ENCODE measurements at regions not wholly inside any gene's neighbourhood (a gene's known extent, or its start where the extent isn't known, plus 50 kb on each side); places are given as distances from the start of the nearest gene placed in this dataset.

GRCh38 chr5:155689406-155689805 lies 637.6 kb upstream of the SGCD start:
- no peak overlapping the region for H3K27ac ChIP-seq (ENCODE audit: low read length)
- no peak overlapping the region for H3K4me3 ChIP-seq (ENCODE audit: low read length)
- H2AFZ ChIP-seq (ENCODE audit: low read length), result no peak overlapping the region
- no peaks in the 10 kb centered on the region for H3K36me3 ChIP-seq (replicated peaks; ENCODE audit: insufficient read depth, low read length)
- TF ChIP-seq EZH2 (optimal IDR thresholded peaks at IDR 0.05; ENCODE audit: low read depth, low read length), result no peak
- TF ChIP-seq, protein P1, sequence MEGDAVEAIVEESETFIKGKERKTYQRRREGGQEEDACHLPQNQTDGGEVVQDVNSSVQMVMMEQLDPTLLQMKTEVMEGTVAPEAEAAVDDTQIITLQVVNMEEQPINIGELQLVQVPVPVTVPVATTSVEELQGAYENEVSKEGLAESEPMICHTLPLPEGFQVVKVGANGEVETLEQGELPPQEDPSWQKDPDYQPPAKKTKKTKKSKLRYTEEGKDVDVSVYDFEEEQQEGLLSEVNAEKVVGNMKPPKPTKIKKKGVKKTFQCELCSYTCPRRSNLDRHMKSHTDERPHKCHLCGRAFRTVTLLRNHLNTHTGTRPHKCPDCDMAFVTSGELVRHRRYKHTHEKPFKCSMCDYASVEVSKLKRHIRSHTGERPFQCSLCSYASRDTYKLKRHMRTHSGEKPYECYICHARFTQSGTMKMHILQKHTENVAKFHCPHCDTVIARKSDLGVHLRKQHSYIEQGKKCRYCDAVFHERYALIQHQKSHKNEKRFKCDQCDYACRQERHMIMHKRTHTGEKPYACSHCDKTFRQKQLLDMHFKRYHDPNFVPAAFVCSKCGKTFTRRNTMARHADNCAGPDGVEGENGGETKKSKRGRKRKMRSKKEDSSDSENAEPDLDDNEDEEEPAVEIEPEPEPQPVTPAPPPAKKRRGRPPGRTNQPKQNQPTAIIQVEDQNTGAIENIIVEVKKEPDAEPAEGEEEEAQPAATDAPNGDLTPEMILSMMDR (IDR thresholded peaks at IDR 0.05; ENCODE audit: low read length), result no peak
- no peak for TF ChIP-seq EZH2phosphoT487 (IDR thresholded peaks at IDR 0.05; ENCODE audit: low read length)
- no peaks in the 10 kb centered on the region for H3K9me2 ChIP-seq (replicated peaks; ENCODE audit: insufficient read depth, low read length)
- no peaks in the 10 kb centered on the region for H3F3A ChIP-seq (ENCODE audit: insufficient read depth, low read length)
- H3K9ac ChIP-seq (ENCODE audit: low read length), result no peak overlapping the region
- DNase-seq, result no peak
- H4K20me1 ChIP-seq (ENCODE audit: insufficient read depth, low read length), result no peaks in the 10 kb centered on the region
- no peaks in the 10 kb centered on the region for H3K4me1 ChIP-seq (ENCODE audit: low read length)
- H3K79me2 ChIP-seq (ENCODE audit: low read length), result no peaks in the 10 kb centered on the region
- no peaks in the 10 kb centered on the region for H3K9me3 ChIP-seq (replicated peaks; ENCODE audit: insufficient read depth, low read length)
- no peaks in the 10 kb centered on the region for H3K27me3 ChIP-seq (replicated peaks; ENCODE audit: insufficient read depth, low read length)
- no peak overlapping the region for H3K4me2 ChIP-seq (ENCODE audit: low read depth, low read length)

GRCh38 chr5:155696362-155696761 lies 630.6 kb upstream of the SGCD start:
- no peaks in the 10 kb centered on the region for H3K9me2 ChIP-seq (replicated peaks; ENCODE audit: insufficient read depth, low read length)
- H3K9me3 ChIP-seq (replicated peaks; ENCODE audit: insufficient read depth, low read length), result no peaks in the 10 kb centered on the region
- no peaks in the 10 kb centered on the region for H3F3A ChIP-seq (ENCODE audit: insufficient read depth, low read length)
- H3K4me3 ChIP-seq (ENCODE audit: low read length), result no peak overlapping the region
- no peaks in the 10 kb centered on the region for H3K27me3 ChIP-seq (replicated peaks; ENCODE audit: insufficient read depth, low read length)
- H4K20me1 ChIP-seq (ENCODE audit: insufficient read depth, low read length), result no peaks in the 10 kb centered on the region
- no peak overlapping the region for H3K27ac ChIP-seq (ENCODE audit: low read length)
- H3K4me1 ChIP-seq (ENCODE audit: low read length), result no peaks in the 10 kb centered on the region
- no peak for DNase-seq
- no peak for TF ChIP-seq EZH2 (optimal IDR thresholded peaks at IDR 0.05; ENCODE audit: low read depth, low read length)
- TF ChIP-seq, protein P1 (IDR thresholded peaks at IDR 0.05; ENCODE audit: low read length), result no peak
- TF ChIP-seq EZH2phosphoT487 (IDR thresholded peaks at IDR 0.05; ENCODE audit: low read length), result no peak
- no peaks in the 10 kb centered on the region for H3K79me2 ChIP-seq (ENCODE audit: low read length)
- H2AFZ ChIP-seq (ENCODE audit: low read length), result no peak overlapping the region
- no peak overlapping the region for H3K4me2 ChIP-seq (ENCODE audit: low read depth, low read length)
- H3K36me3 ChIP-seq (replicated peaks; ENCODE audit: insufficient read depth, low read length), result no peaks in the 10 kb centered on the region
- no peak overlapping the region for H3K9ac ChIP-seq (ENCODE audit: low read length)

GRCh38 chr5:155697236-155697635 lies 629.7 kb upstream of the SGCD start:
- Histone ChIP-seq H3K9me2 (replicated peaks; ENCODE audit: insufficient read depth, low read length) (no peaks in the 10 kb centered on the region), H3K27ac (ENCODE audit: low read length) (no peak overlapping the region), H3K36me3 (replicated peaks; ENCODE audit: insufficient read depth, low read length) (no peaks in the 10 kb centered on the region), H3K9ac (ENCODE audit: low read length) (no peak overlapping the region), H2AFZ (ENCODE audit: low read length) (no peak overlapping the region), H3K4me3 (ENCODE audit: low read length) (no peak overlapping the region), H3K9me3 (replicated peaks; ENCODE audit: insufficient read depth, low read length) (no peaks in the 10 kb centered on the region), H3K4me2 (ENCODE audit: low read depth, low read length) (no peak overlapping the region), H3F3A (ENCODE audit: insufficient read depth, low read length) (no peaks in the 10 kb centered on the region), H3K4me1 (ENCODE audit: low read length) (no peaks in the 10 kb centered on the region), H3K79me2 (ENCODE audit: low read length) (no peaks in the 10 kb centered on the region), H3K27me3 (replicated peaks; ENCODE audit: insufficient read depth, low read length) (no peaks in the 10 kb centered on the region), H4K20me1 (ENCODE audit: insufficient read depth, low read length) (no peaks in the 10 kb centered on the region)
- DNase-seq, result no peak
- TF ChIP-seq EZH2phosphoT487 (IDR thresholded peaks at IDR 0.05; ENCODE audit: low read length), result no peak
- TF ChIP-seq EZH2 (optimal IDR thresholded peaks at IDR 0.05; ENCODE audit: low read depth, low read length), result no peak
- TF ChIP-seq, protein P1 (IDR thresholded peaks at IDR 0.05; ENCODE audit: low read length), result no peak

Measured in MM.1S (cell line).